Stimulated activated CD8-positive, alpha-beta memory T cell treated with anti-CD3 and anti-CD28 coated beads, Interleukin-7, amount 100 ng/mL, for 1 hour (primary cell): ENCODE measurements at regions not wholly inside any gene's neighbourhood (a gene's known extent, or its start where the extent isn't known, plus 50 kb on each side); places are given as distances from the start of the nearest gene placed in this dataset.

ENCODE experiments used
- DNase-seq, 2 donors: peaks; one replicate each; pipeline ENCODE4 v3.0.0-alpha.2; 2020; ENCODE audit warnings: low read depth in 2 of 2

- no peak for DNase-seq
Observed at GRCh38 chr5:42338136-42338535, 85.1 kb upstream of the GHR start.

GRCh38 chr5:42349163-42349562 is 74.1 kb upstream of the GHR start:
- no peak for DNase-seq

GRCh38 chr5:42351956-42352355 is 71.3 kb upstream of the GHR start:
- DNase-seq, result no peak

- no peak for DNase-seq
Observed at GRCh38 chr5:42360056-42360455, 63.2 kb upstream of the GHR start.

GRCh38 chr5:42360616-42361314 is 62.5 kb upstream of the GHR start:
- no peak for DNase-seq

GRCh38 chr5:42361315-42361688 is 61.9 kb upstream of the GHR start:
- no peak for DNase-seq

GRCh38 chr5:42366051-42366450 is 57.2 kb upstream of the GHR start:
- DNase-seq, result no peak
